HG02571 (cell line): ENCODE measurements at regions not wholly inside any gene's neighbourhood (a gene's known extent, or its start where the extent isn't known, plus 50 kb on each side); places are given as distances from the start of the nearest gene placed in this dataset.

Experiments used
- ATAC-seq: cut with Tn5 transposase; IDR thresholded peaks from one replicate; pipeline ENCODE4 v1.9.1; 2021; ENCODE audit warnings: mild to moderate bottlenecking, moderate library complexity; ENCODE audit not compliant: unreplicated experiment

GRCh38 chr10:53749439-53749838 lies 976.9 kb upstream of the MBL2 start:
- ATAC-seq, result no peak

GRCh38 chr10:53748319-53748718 lies 975.7 kb upstream of the MBL2 start:
- no peak for ATAC-seq

- ATAC-seq, result no peak
These were observed 972.2 kb upstream of the MBL2 start for GRCh38 chr10:53744746-53745145.

GRCh38 chr10:53744176-53744575 lies 971.6 kb upstream of the MBL2 start:
- ATAC-seq, result no peak

GRCh38 chr10:53737132-53737531 lies 964.5 kb upstream of the MBL2 start:
- no peak for ATAC-seq

- ATAC-seq, result no peak
These were observed 954.3 kb upstream of the MBL2 start for GRCh38 chr10:53726921-53727320.

- ATAC-seq, result no peak
These were observed 952.0 kb upstream of the MBL2 start for GRCh38 chr10:53724581-53724980.

GRCh38 chr10:53719658-53720057 lies 947.1 kb upstream of the MBL2 start:
- ATAC-seq, result no peak

GRCh38 chr10:53716156-53716555 lies 943.6 kb upstream of the MBL2 start:
- no peak for ATAC-seq

GRCh38 chr10:53713431-53713830 lies 940.8 kb upstream of the MBL2 start:
- ATAC-seq, result no peak

- no peak for ATAC-seq
These were observed 929.9 kb upstream of the MBL2 start for GRCh38 chr10:53702489-53702888.

- ATAC-seq, result no peak
These were observed 928.6 kb upstream of the MBL2 start for GRCh38 chr10:53701213-53701612.

- ATAC-seq, result no peak
These were observed 927.7 kb upstream of the MBL2 start for GRCh38 chr10:53700278-53700677.

- ATAC-seq, result no peak
These were observed 927.1 kb upstream of the MBL2 start for GRCh38 chr10:53699684-53700083.

- no peak for ATAC-seq
These were observed 926.6 kb upstream of the MBL2 start for GRCh38 chr10:53699231-53699630.

- no peak for ATAC-seq
These were observed 924.5 kb upstream of the MBL2 start for GRCh38 chr10:53697038-53697437.

- ATAC-seq, result no peak
These were observed 918.1 kb upstream of the MBL2 start for GRCh38 chr10:53690524-53691240.

- no peak for ATAC-seq
These were observed 915.2 kb upstream of the MBL2 start for GRCh38 chr10:53687800-53688199.

- no peak for ATAC-seq
These were observed 910.3 kb upstream of the MBL2 start for GRCh38 chr10:53682885-53683284.

- no peak for ATAC-seq
These were observed 909.9 kb upstream of the MBL2 start for GRCh38 chr10:53682458-53682857.

GRCh38 chr10:53679666-53680065 lies 907.1 kb upstream of the MBL2 start:
- no peak for ATAC-seq

GRCh38 chr10:53675177-53675576 lies 902.6 kb upstream of the MBL2 start:
- ATAC-seq, result no peak

- no peak for ATAC-seq
These were observed 894.5 kb upstream of the MBL2 start for GRCh38 chr10:53667063-53667462.
